Type B pancreatic cell (in vitro differentiated cells): ENCODE measurements at regions not wholly inside any gene's neighbourhood (a gene's known extent, or its start where the extent isn't known, plus 50 kb on each side); places are given as distances from the start of the nearest gene placed in this dataset.

Experiments
- DNase-seq: peaks from one replicate; pipeline ENCODE4 v3.0.0; 2021; ENCODE audit warnings: mixed read lengths; ENCODE audit not compliant: unreplicated experiment; ENCODE audit errors: extremely low spot score
- H3K27ac Mint-ChIP-seq: 2 replicates; pipeline ENCODE4 v1.8.0; 2021; ENCODE audit warnings: mild to moderate bottlenecking, mixed read lengths
- H3K27me3 Mint-ChIP-seq: 2 replicates; pipeline ENCODE4 v1.8.0; 2021; ENCODE audit warnings: mixed read lengths
- H3K36me3 Mint-ChIP-seq: 2 replicates; pipeline ENCODE4 v1.8.0; 2021; ENCODE audit warnings: mixed read lengths
- H3K4me1 Mint-ChIP-seq: one replicate; pipeline ENCODE4 v1.8.0; 2021; ENCODE audit warnings: mixed read lengths; ENCODE audit not compliant: unreplicated experiment
- H3K4me3 Mint-ChIP-seq: 2 replicates; pipeline ENCODE4 v1.8.0; 2021; ENCODE audit warnings: mild to moderate bottlenecking, mixed read lengths
- H3K9me3 Mint-ChIP-seq: 2 replicates; pipeline ENCODE4 v1.8.0; 2021; ENCODE audit warnings: mixed read lengths
- TF ChIP-seq, protein P1 (sequence below): fragments of 200-600 bp; sonication (generic); conservative IDR thresholded peaks from 2 replicates; pipeline ENCODE4 v1.5.0; 2021; ENCODE audit warnings: antibody characterized with exemption, mild to moderate bottlenecking

DNA sequence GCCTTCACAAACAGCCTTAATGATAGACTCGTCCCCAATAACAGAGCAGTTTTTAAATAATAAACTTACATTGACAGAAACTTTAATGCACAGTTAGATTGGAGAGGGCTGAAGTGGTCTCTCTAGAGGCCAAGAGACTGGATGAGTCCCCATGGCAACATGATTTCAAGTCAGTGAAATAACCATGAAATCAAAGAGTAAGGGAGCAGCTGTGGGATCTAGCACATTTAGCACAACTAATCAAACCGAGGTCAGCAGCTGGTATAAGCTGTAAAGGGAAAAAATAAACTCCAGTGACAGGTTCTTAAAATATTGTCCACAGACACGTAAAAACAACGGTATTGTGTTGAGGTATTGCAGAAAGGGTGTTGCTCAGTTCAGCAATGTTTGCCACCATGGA, 916.6 kb downstream of the DNAH5 start:
- no peak overlapping the region for H3K27ac Mint-ChIP-seq
- no peaks in the 10 kb centered on the region for H3K36me3 Mint-ChIP-seq
- H3K27me3 Mint-ChIP-seq = no peaks in the 10 kb centered on the region
- H3K4me1 Mint-ChIP-seq = no peaks in the 10 kb centered on the region
- no peak for DNase-seq
- H3K4me3 Mint-ChIP-seq = no peak overlapping the region
- TF ChIP-seq, protein P1, sequence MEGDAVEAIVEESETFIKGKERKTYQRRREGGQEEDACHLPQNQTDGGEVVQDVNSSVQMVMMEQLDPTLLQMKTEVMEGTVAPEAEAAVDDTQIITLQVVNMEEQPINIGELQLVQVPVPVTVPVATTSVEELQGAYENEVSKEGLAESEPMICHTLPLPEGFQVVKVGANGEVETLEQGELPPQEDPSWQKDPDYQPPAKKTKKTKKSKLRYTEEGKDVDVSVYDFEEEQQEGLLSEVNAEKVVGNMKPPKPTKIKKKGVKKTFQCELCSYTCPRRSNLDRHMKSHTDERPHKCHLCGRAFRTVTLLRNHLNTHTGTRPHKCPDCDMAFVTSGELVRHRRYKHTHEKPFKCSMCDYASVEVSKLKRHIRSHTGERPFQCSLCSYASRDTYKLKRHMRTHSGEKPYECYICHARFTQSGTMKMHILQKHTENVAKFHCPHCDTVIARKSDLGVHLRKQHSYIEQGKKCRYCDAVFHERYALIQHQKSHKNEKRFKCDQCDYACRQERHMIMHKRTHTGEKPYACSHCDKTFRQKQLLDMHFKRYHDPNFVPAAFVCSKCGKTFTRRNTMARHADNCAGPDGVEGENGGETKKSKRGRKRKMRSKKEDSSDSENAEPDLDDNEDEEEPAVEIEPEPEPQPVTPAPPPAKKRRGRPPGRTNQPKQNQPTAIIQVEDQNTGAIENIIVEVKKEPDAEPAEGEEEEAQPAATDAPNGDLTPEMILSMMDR = no peak
- no peaks in the 10 kb centered on the region for H3K9me3 Mint-ChIP-seq

DNA sequence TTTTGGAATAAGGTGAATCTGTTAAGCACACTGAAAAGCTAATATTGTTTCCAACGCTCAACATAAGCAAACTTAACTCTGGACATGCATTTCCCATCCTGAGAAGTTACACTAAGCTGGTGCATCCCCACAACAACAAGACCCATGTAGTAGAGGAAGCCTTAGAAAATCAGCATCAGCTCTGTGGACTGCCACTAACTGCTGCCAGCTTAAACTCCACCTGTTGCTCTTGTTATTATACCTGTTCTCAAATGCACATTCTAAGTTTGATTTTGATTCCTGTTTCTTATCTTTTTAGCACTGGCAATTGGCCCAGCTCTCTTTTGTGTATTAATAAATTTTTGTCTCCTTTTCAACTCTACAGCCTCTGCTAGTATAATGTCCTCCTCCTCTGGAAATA, 924.8 kb downstream of the DNAH5 start:
- H3K36me3 Mint-ChIP-seq = no peaks in the 10 kb centered on the region
- no peak overlapping the region for H3K4me3 Mint-ChIP-seq
- no peaks in the 10 kb centered on the region for H3K9me3 Mint-ChIP-seq
- H3K27ac Mint-ChIP-seq = no peak overlapping the region
- TF ChIP-seq, protein P1 = no peak
- no peak for DNase-seq
- H3K27me3 Mint-ChIP-seq = no peaks in the 10 kb centered on the region
- no peaks in the 10 kb centered on the region for H3K4me1 Mint-ChIP-seq

DNA sequence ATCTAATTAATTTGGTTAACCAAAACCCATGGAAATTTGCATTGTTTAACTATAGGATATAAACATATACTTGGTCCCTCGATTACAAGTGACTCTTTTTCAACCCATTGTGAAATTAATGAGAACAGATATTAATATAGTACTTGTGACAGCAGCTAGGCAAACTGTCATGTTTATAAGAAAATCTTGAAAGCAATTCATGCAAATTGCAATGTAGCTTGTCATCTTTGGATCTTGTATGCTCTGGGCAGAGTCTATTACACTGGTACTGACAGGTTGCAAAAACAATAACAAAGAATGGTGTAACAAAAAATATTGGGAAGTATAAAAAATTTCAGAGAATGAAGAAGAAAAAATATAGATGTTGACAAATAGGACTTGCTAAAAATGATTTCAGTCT, 941.0 kb downstream of the DNAH5 start:
- no peak overlapping the region for H3K4me3 Mint-ChIP-seq
- H3K9me3 Mint-ChIP-seq = no peaks in the 10 kb centered on the region
- no peak overlapping the region for H3K27ac Mint-ChIP-seq
- no peak for DNase-seq
- H3K4me1 Mint-ChIP-seq = no peaks in the 10 kb centered on the region
- H3K27me3 Mint-ChIP-seq = no peaks in the 10 kb centered on the region
- H3K36me3 Mint-ChIP-seq = no peaks in the 10 kb centered on the region
- TF ChIP-seq, protein P1 = no peak

DNA sequence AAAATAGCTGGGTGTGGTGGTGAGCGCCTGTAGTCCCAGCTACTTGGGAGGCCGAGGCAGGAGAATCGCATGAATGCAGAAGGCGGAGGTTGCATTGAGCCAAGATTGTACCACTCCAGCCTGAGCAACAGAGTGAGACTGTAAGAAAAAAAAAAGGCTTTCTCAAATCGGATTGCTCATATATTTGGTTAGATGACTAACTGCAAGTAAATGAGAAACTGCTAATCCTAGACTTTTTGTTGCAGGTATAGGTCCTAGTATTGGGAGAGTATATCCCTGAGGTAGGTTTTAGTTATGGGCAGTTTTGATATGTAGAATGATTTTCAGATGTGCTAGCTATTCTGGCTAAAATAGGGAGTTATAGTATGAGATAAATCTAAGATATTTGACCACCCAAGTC, 944.8 kb downstream of the DNAH5 start:
- TF ChIP-seq, protein P1 = no peak
- Mint-ChIP-seq H3K36me3 (no peaks in the 10 kb centered on the region), H3K4me1 (no peaks in the 10 kb centered on the region), H3K27ac (no peak overlapping the region), H3K27me3 (no peaks in the 10 kb centered on the region), H3K4me3 (no peak overlapping the region), H3K9me3 (no peaks in the 10 kb centered on the region)
- no peak for DNase-seq

DNA sequence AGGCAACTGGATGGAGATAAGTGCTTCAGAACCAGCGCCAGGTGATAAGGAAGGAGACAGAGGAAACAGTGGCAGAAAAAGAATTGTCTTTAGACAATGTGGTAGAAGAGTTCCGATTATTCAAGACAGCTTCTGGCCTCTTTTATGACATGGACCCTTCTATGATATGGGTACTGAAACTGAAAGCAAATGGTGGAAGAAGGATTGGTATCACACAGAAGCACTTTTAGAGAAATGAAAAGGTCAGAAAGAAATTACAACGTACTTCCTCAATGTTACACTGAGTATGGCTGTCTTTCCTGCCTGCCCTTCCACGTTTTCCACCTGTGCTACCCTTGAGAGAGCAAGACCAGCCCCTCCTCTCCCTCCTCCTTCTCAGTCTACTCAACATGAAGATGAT, 959.3 kb downstream of the DNAH5 start:
- no peaks in the 10 kb centered on the region for H3K36me3 Mint-ChIP-seq
- H3K9me3 Mint-ChIP-seq = no peaks in the 10 kb centered on the region
- no peaks in the 10 kb centered on the region for H3K27me3 Mint-ChIP-seq
- H3K4me1 Mint-ChIP-seq = no peaks in the 10 kb centered on the region
- DNase-seq = no peak
- H3K4me3 Mint-ChIP-seq = no peak overlapping the region
- TF ChIP-seq, protein P1 = no peak
- H3K27ac Mint-ChIP-seq = no peak overlapping the region

DNA sequence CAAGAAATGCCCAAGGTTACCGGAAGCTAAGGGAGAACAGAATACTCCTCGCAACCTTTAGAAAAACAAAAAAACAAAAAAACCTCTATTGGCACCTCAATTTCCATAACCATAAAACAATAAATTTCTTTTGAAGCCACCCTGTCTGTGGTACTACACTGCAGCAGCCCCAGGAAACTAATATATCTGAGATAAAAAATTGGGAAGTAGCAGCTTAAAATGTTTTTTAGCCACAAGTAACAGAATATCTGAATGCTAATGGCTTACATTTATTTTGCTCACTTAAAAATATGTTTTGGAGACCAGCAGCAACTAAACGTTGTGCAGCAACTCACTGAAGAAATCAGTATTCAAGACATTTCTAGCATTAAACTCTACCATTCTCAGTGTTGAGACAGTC, 969.6 kb downstream of the DNAH5 start:
- Mint-ChIP-seq H3K4me1 (no peaks in the 10 kb centered on the region), H3K27ac (no peak overlapping the region), H3K9me3 (no peaks in the 10 kb centered on the region)

More for the DNA sequence above, 969.6 kb downstream of the DNAH5 start:
- Mint-ChIP-seq H3K27me3 (no peaks in the 10 kb centered on the region), H3K4me3 (no peak overlapping the region), H3K36me3 (no peaks in the 10 kb centered on the region)
- TF ChIP-seq, protein P1 = no peak
- no peak for DNase-seq
